Omental fat pad (tissue), 3 donors: ENCODE measurements at regions not wholly inside any gene's neighbourhood (a gene's known extent, or its start where the extent isn't known, plus 50 kb on each side); places are given as distances from the start of the nearest gene placed in this dataset.

Experiments
- ATAC-seq: fragments of 150-250 bp; one replicate; pipeline ENCODE4 v1.9.1; 2016; ENCODE audit warnings: mild to moderate bottlenecking, moderate library complexity; ENCODE audit not compliant: low FRiP score
- DNase-seq: peaks from one replicate; pipeline ENCODE4 v3.0.0-alpha.2; 2019; ENCODE audit warnings: low spot score
- CTCF ChIP-seq, 3 donors: fragments of 450-650 bp; IDR thresholded peaks; one replicate each; pipeline ENCODE4 v1.5.1; 2016 to 2017; ENCODE audit warnings: antibody characterized with exemption in 3 of 3, mild to moderate bottlenecking in 3 of 3, moderate library complexity in 2 of 3

DNA sequence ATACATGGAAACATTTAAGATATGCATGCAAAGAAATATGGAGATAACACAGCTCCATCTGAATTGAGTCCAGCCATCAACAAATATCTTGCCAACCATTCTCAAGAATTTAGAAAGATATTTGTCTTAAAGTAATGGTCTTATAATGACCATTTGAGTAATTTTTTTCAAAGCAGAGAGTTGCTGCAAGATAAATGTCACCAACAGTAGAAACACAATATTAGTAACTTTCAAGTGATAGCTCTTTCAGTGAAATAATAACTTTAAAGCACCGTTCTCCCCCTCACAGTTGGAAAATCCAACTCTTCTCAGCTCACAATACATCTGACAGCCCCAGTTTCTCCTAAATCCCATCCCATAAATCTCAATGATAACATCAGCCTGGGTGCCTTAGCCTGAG lies 481.0 kb upstream of the ADAMTS5 start:
- DNase-seq (no peak), ATAC-seq (no peak)
- no peak for TF ChIP-seq CTCF (IDR thresholded peaks at IDR 0.05)

- TF ChIP-seq CTCF (IDR thresholded peaks at IDR 0.05), result no peak
- ATAC-seq (no peak), DNase-seq (no peak)
Measured at GRCh38 chr21:27429710-27430341, 462.9 kb upstream of the ADAMTS5 start.

GRCh38 chr21:27426196-27426595 lies 459.3 kb upstream of the ADAMTS5 start:
- TF ChIP-seq CTCF (IDR thresholded peaks at IDR 0.05), result no peak
- ATAC-seq, result no peak
- DNase-seq, result no peak

DNA sequence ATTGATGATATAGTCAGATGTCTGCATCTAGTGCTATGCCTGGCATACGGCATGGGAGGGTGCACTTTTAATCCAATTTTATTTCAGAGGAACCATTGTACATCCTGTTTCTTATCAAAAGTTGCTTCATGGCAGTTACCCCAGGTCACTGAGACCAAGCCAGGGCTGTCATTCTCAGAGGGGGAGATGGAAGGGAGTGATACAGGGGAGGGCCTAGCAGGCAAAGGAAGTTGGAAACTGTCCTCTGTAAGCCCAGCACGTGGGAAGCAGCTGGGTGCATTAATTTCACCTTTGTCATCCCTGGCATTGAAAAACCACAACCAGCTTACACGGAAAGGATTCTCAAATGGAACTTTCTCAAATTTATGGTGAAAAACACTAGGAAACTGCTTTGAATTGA lies 458.7 kb upstream of the ADAMTS5 start:
- ATAC-seq (no peak), DNase-seq (no peak)
- no peak for TF ChIP-seq CTCF (IDR thresholded peaks at IDR 0.05)

GRCh38 chr21:27425172-27425571 lies 458.3 kb upstream of the ADAMTS5 start:
- no peak for ATAC-seq

DNA sequence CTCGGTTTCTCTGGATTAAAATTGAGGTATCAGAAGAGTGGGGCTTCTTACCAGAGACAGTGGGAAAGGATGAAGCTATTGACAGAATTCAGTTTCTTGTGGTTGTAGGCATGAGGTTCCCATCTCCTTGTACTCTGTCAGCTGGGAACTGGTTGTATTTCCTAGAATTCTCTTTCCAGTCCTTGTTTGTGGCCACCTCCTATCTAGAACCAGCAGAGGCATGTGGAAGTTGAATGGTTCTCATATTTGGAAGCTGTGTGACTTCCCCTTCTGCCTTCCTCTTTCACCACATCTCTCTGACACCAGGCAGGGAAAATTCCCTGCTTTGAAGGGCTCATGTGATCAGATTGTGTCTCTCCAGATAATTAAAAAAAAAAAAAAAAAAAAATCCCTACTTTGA lies 457.7 kb upstream of the ADAMTS5 start:
- TF ChIP-seq CTCF (IDR thresholded peaks at IDR 0.05), result no peak
- DNase-seq (no peak), ATAC-seq (no peak)

More at GRCh38 chr21:27425172-27425571, 458.3 kb upstream of the ADAMTS5 start:
- no peak for DNase-seq
- no peak for TF ChIP-seq CTCF (IDR thresholded peaks at IDR 0.05)

DNA sequence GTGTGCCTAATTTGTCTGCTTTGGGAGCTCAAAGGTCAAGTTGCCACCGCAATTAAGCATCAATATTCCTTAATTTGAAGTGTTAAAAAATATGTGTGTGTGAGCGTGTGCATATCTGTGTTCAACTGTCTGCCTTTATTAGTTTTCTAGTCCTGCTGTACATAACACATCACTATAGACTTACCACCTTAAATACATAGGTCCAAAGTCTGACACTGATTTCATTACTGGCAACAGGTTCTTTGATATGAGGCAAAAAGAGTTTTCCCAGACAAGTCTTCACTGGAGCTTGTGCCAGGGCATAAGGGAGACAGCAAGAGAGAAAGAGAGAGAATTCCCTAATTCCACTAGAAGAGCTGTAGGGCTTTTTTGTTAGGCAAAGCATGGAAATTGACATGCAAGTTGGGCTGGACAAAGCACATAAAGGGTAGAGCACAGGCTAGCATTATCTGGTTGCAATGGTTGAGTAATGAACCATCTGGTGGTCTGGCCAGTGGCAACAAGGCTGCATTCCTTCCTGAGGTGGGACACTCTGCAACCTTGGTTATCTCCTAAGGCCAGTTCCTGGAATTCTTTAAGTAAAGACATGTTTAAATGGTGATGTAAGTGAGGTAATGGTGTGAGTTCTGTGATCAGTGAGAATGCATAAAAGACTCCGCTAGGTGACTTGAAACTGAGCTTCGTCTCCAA lies 457.2 kb upstream of the ADAMTS5 start:
- no peak for DNase-seq
- no peak for TF ChIP-seq CTCF (IDR thresholded peaks at IDR 0.05)
- no peak for ATAC-seq
